MG63 (cell line): ENCODE measurements at regions not wholly inside any gene's neighbourhood (a gene's known extent, or its start where the extent isn't known, plus 50 kb on each side); places are given as distances from the start of the nearest gene placed in this dataset.
"Not testable (repeated sequence)": the region's sequence is repeated elsewhere in the genome, so short reads cannot be mapped to it uniquely, and the experiment has no call there.

ENCODE experiments used
- DNase-seq: peaks from one replicate; pipeline ENCODE4 v3.0.0-alpha.2; 2020
- H3K27me3 ChIP-seq: fragments of 250-450 bp; sonication (Bioruptor Pico); 2 replicates; pipeline ENCODE4 v1.5.1; 2020; ENCODE audit warnings: mild to moderate bottlenecking, moderate library complexity
- H3K36me3 ChIP-seq: fragments of 250-450 bp; sonication (Bioruptor Pico); 2 replicates; pipeline ENCODE4 v1.5.1; 2020; ENCODE audit warnings: mild to moderate bottlenecking, moderate library complexity
- H3K4me3 ChIP-seq: fragments of 250-450 bp; sonication (Bioruptor Pico); 2 replicates; pipeline ENCODE4 v1.5.1; 2020; ENCODE audit warnings: mild to moderate bottlenecking, moderate library complexity
- H3K9me3 ChIP-seq: fragments of 250-450 bp; sonication (Bioruptor Pico); 2 replicates; pipeline ENCODE4 v1.5.1; 2020; ENCODE audit warnings: mild to moderate bottlenecking, moderate library complexity

- no peak overlapping the region for H3K4me3 ChIP-seq
- no peak for DNase-seq
- no peaks in the 10 kb centered on the region for H3K36me3 ChIP-seq
- no peaks in the 10 kb centered on the region for H3K9me3 ChIP-seq
- H3K27me3 ChIP-seq, result no peaks in the 10 kb centered on the region
These were observed 898.6 kb downstream of the TLE1 start for GRCh38 chr9:80790764-80791163.

GRCh38 chr9:80789831-80790230, 899.5 kb downstream of the TLE1 start:
- no peaks in the 10 kb centered on the region for H3K27me3 ChIP-seq
- H3K36me3 ChIP-seq, result no peaks in the 10 kb centered on the region
- no peaks in the 10 kb centered on the region for H3K9me3 ChIP-seq
- DNase-seq, result no peak
- no peak overlapping the region for H3K4me3 ChIP-seq

- DNase-seq, result no peak
- H3K36me3 ChIP-seq, result no peaks in the 10 kb centered on the region
- no peaks in the 10 kb centered on the region for H3K27me3 ChIP-seq
- no peak overlapping the region for H3K4me3 ChIP-seq
- no peaks in the 10 kb centered on the region for H3K9me3 ChIP-seq
These were observed 901.7 kb downstream of the TLE1 start for GRCh38 chr9:80787636-80788035.

- Histone ChIP-seq H3K9me3 (no peaks in the 10 kb centered on the region), H3K4me3 (no peak overlapping the region), H3K36me3 (no peaks in the 10 kb centered on the region), H3K27me3 (no peaks in the 10 kb centered on the region)
- no peak for DNase-seq
These were observed 904.7 kb downstream of the TLE1 start for GRCh38 chr9:80784647-80785046.

- H3K36me3 ChIP-seq, result no peaks in the 10 kb centered on the region
- no peak for DNase-seq
These were observed 913.4 kb downstream of the TLE1 start for GRCh38 chr9:80775971-80776370.

GRCh38 chr9:80775530-80775929, 913.8 kb downstream of the TLE1 start:
- DNase-seq, result no peak
- H3K4me3 ChIP-seq, result no peak overlapping the region
- H3K36me3 ChIP-seq, result no peaks in the 10 kb centered on the region
- no peaks in the 10 kb centered on the region for H3K27me3 ChIP-seq
- no peaks in the 10 kb centered on the region for H3K9me3 ChIP-seq

More at GRCh38 chr9:80775971-80776370, 913.4 kb downstream of the TLE1 start:
- H3K27me3 ChIP-seq, result no peaks in the 10 kb centered on the region
- no peak overlapping the region for H3K4me3 ChIP-seq
- no peaks in the 10 kb centered on the region for H3K9me3 ChIP-seq

GRCh38 chr9:80771555-80772347, 917.6 kb downstream of the TLE1 start:
- DNase-seq, result no peak
- Histone ChIP-seq H3K36me3 (no peaks in the 10 kb centered on the region), H3K27me3 (no peaks in the 10 kb centered on the region)

GRCh38 chr9:80763536-80763935, 925.8 kb downstream of the TLE1 start:
- H3K4me3 ChIP-seq, result no peak overlapping the region
- H3K36me3 ChIP-seq, result no peaks in the 10 kb centered on the region
- DNase-seq, result no peak
- H3K9me3 ChIP-seq, result no peaks in the 10 kb centered on the region
- no peaks in the 10 kb centered on the region for H3K27me3 ChIP-seq

More at GRCh38 chr9:80771555-80772347, 917.6 kb downstream of the TLE1 start:
- no peak overlapping the region for H3K4me3 ChIP-seq
- H3K9me3 ChIP-seq, result no peaks in the 10 kb centered on the region

GRCh38 chr9:80755586-80755985, 933.8 kb downstream of the TLE1 start:
- H3K9me3 ChIP-seq, result no peaks in the 10 kb centered on the region
- DNase-seq, result no peak
- H3K4me3 ChIP-seq, result no peak overlapping the region
- H3K36me3 ChIP-seq, result no peaks in the 10 kb centered on the region
- H3K27me3 ChIP-seq, result no peaks in the 10 kb centered on the region

- H3K4me3 ChIP-seq, DNase-seq, H3K27me3 ChIP-seq, H3K9me3 ChIP-seq, H3K36me3 ChIP-seq: not testable (repeated sequence)
These were observed 942.3 kb downstream of the TLE1 start for GRCh38 chr9:80747056-80747455.

GRCh38 chr9:80732506-80732905, 956.8 kb downstream of the TLE1 start:
- H3K27me3 ChIP-seq, result no peaks in the 10 kb centered on the region
- no peaks in the 10 kb centered on the region for H3K36me3 ChIP-seq
- no peak overlapping the region for H3K4me3 ChIP-seq
- DNase-seq, result no peak
- H3K9me3 ChIP-seq, result no peaks in the 10 kb centered on the region

GRCh38 chr9:80720579-80720978, 968.8 kb downstream of the TLE1 start:
- DNase-seq, result no peak
- Histone ChIP-seq H3K4me3 (no peak overlapping the region), H3K36me3 (no peaks in the 10 kb centered on the region), H3K9me3 (no peaks in the 10 kb centered on the region), H3K27me3 (no peaks in the 10 kb centered on the region)

- Histone ChIP-seq H3K27me3 (no peaks in the 10 kb centered on the region), H3K9me3 (peaks cover 2% of the 10 kb centered on the region; the same call in 1 of the 2 replicates), H3K4me3 (no peak overlapping the region), H3K36me3 (no peaks in the 10 kb centered on the region)
- no peak for DNase-seq
These were observed 982.2 kb downstream of the TLE1 start for GRCh38 chr9:80707120-80707519.

- Histone ChIP-seq H3K4me3 (no peak overlapping the region), H3K27me3 (no peaks in the 10 kb centered on the region), H3K9me3 (peaks cover 2% of the 10 kb centered on the region; the same call in 1 of the 2 replicates), H3K36me3 (no peaks in the 10 kb centered on the region)
- no peak for DNase-seq
These were observed 988.3 kb downstream of the TLE1 start for GRCh38 chr9:80701061-80701460.

GRCh38 chr9:80699511-80699998, 989.8 kb downstream of the TLE1 start:
- peak; percentile 46 for DNase-seq
- Histone ChIP-seq H3K4me3 (no peak overlapping the region), H3K36me3 (no peaks in the 10 kb centered on the region), H3K9me3 (peaks cover 1% of the 10 kb centered on the region; the same call in 1 of the 2 replicates), H3K27me3 (no peaks in the 10 kb centered on the region)

GRCh38 chr9:80698725-80699410, 990.5 kb downstream of the TLE1 start:
- no peaks in the 10 kb centered on the region for H3K27me3 ChIP-seq
- DNase-seq, result no peak
- no peak overlapping the region for H3K4me3 ChIP-seq
- no peaks in the 10 kb centered on the region for H3K9me3 ChIP-seq
- no peaks in the 10 kb centered on the region for H3K36me3 ChIP-seq

GRCh38 chr9:80692751-80693150, 996.6 kb downstream of the TLE1 start:
- Histone ChIP-seq H3K27me3 (no peaks in the 10 kb centered on the region), H3K4me3 (no peak overlapping the region), H3K9me3 (no peaks in the 10 kb centered on the region), H3K36me3 (no peaks in the 10 kb centered on the region)
- no peak for DNase-seq

GRCh38 chr9:80691229-80691628, 998.1 kb downstream of the TLE1 start:
- no peaks in the 10 kb centered on the region for H3K9me3 ChIP-seq
- no peak for DNase-seq
- no peaks in the 10 kb centered on the region for H3K36me3 ChIP-seq
- no peaks in the 10 kb centered on the region for H3K27me3 ChIP-seq
- H3K4me3 ChIP-seq, result no peak overlapping the region
